Keratinocyte (primary cell): ENCODE measurements at regions not wholly inside any gene's neighbourhood (a gene's known extent, or its start where the extent isn't known, plus 50 kb on each side); places are given as distances from the start of the nearest gene placed in this dataset.

Experiments
- DNase-seq: peaks from one replicate; pipeline ENCODE4 v3.0.0-alpha.2; 2011; ENCODE audit warnings: low read depth, missing footprints, low spot score
- FAIRE-seq: peaks from 2 replicates; lab custom pipeline; 2011; peaks lifted over from hg19 to GRCh38; lab: Jason Lieb, UNC
- H2AFZ ChIP-seq: 2 replicates; pipeline ENCODE4 v1.6.0; 2012; ENCODE audit warnings: low read length, control low read depth, inconsistent platforms; ENCODE audit not compliant: control insufficient read depth
- H3K27ac ChIP-seq: 2 replicates; pipeline ENCODE4 v1.5.1; 2011; ENCODE audit warnings: low read length; ENCODE audit not compliant: control insufficient read depth, insufficient read depth
- H3K27me3 ChIP-seq: 3 replicates; pipeline ENCODE4 v1.6.0; 2011; ENCODE audit warnings: low read length; ENCODE audit not compliant: control insufficient read depth, insufficient read depth; ENCODE audit errors: extremely low read depth
- H3K36me3 ChIP-seq, 2 experiments: 2 replicates in 1 of 2; 3 replicates in 1 of 2; pipeline ENCODE4 v1.5.1; 2011; ENCODE audit warnings: low read length in 2 of 2, mild to moderate bottlenecking in 1 of 2; ENCODE audit not compliant: control insufficient read depth in 2 of 2, insufficient read depth in 2 of 2; ENCODE audit errors: extremely low read depth in 1 of 2
- H3K4me1 ChIP-seq: 3 replicates; pipeline ENCODE4 v1.5.1; 2011; ENCODE audit warnings: low read length; ENCODE audit not compliant: control insufficient read depth, insufficient read depth; ENCODE audit errors: extremely low read depth
- H3K4me2 ChIP-seq: 3 replicates; pipeline ENCODE4 v1.6.0; 2011; ENCODE audit warnings: low read depth, low read length; ENCODE audit not compliant: control insufficient read depth, insufficient read depth; ENCODE audit errors: extremely low read depth
- H3K4me3 ChIP-seq, 3 experiments: fragments of 200-600 bp in 1 of 3; sonication (generic) in 1 of 3; 2 replicates in 2 of 3; 3 replicates in 1 of 3; pipeline ENCODE4 v1.5.1; 2011 to 2016; ENCODE audit warnings: low read length in 3 of 3, mild to moderate bottlenecking in 3 of 3, control low read depth in 2 of 3, inconsistent platforms in 1 of 3, low read depth in 1 of 3, mixed read lengths in 1 of 3, mixed run types in 1 of 3, moderate library complexity in 1 of 3; ENCODE audit not compliant: control insufficient read depth in 2 of 3, insufficient read depth in 2 of 3; ENCODE audit errors: extremely low read depth in 1 of 3
- H3K79me2 ChIP-seq: 2 replicates; pipeline ENCODE4 v1.6.0; 2012; ENCODE audit warnings: low read length; ENCODE audit not compliant: control insufficient read depth, insufficient read depth
- H3K9ac ChIP-seq: 3 replicates; pipeline ENCODE4 v1.6.0; 2011; ENCODE audit warnings: low read length; ENCODE audit not compliant: control insufficient read depth, insufficient read depth; ENCODE audit errors: extremely low read depth
- H3K9me1 ChIP-seq: 3 replicates; pipeline ENCODE4 v1.6.0; 2011; ENCODE audit warnings: low read length; ENCODE audit not compliant: control insufficient read depth, insufficient read depth; ENCODE audit errors: extremely low read depth
- H3K9me3 ChIP-seq: 2 replicates; pipeline ENCODE4 v1.5.1; 2012; ENCODE audit warnings: low read depth, low read length; ENCODE audit not compliant: control insufficient read depth
- H4K20me1 ChIP-seq: 3 replicates; pipeline ENCODE4 v1.6.0; 2011; ENCODE audit warnings: low read length; ENCODE audit not compliant: control insufficient read depth, insufficient read depth; ENCODE audit errors: extremely low read depth
- CTCF ChIP-seq, 3 experiments: IDR thresholded peaks in 1 of 3; conservative IDR thresholded peaks in 1 of 3; optimal IDR thresholded peaks in 1 of 3; 2 replicates in 2 of 3; 3 replicates in 1 of 3; pipeline versions ENCODE3 to v1.5.1; 2011; ENCODE audit warnings: low read length in 3 of 3, mild to moderate bottlenecking in 3 of 3, moderate library complexity in 2 of 3, control low read depth in 1 of 3, inconsistent platforms in 1 of 3; ENCODE audit not compliant: insufficient read depth in 2 of 3; ENCODE audit errors: extremely low read depth in 1 of 3
- EZH2 ChIP-seq: IDR thresholded peaks from one replicate; pipeline ENCODE4 v1.6.1; 2012; ENCODE audit warnings: inconsistent platforms, mild to moderate bottlenecking, low read length, moderate library complexity
- dilution Hi-C: fragments of 300-500 bp; cut with MboI; formaldehyde crosslinking; loops from one replicate; pipeline ENCODE4 v1.7.0; 2020; ENCODE audit warnings: low sequenced_read_pairs; ENCODE audit not compliant: extremely low pct_ligation_motif_present

- FAIRE-seq, result no peak
- TF ChIP-seq EZH2 (no peak), CTCF (optimal IDR thresholded peaks at IDR 0.05 in 1 of 3, IDR thresholded peaks at IDR 0.05 in 1 of 3, conservative IDR thresholded peaks at IDR 0.05 in 1 of 3; ENCODE audit: extremely low read depth in 1 of 3, insufficient read depth in 2 of 3, low read length in 3 of 3) (no peak)
These were observed 54.6 kb upstream of the PTGR2 start for GRCh38 chr14:73796893-73797542.

GRCh38 chr14:73796415-73796814 lies 55.2 kb upstream of the PTGR2 start:
- Histone ChIP-seq H4K20me1 (no peaks in the 10 kb centered on the region), H3K4me1 (peaks cover 33% of the 10 kb centered on the region), H3K36me3 (no peaks in the 10 kb centered on the region), H3K27ac (peak overlapping the region; percentile 46), H2AFZ (no peak overlapping the region), H3K79me2 (no peaks in the 10 kb centered on the region), H3K4me3 (no peak overlapping the region), H3K4me2 (peak overlapping the region; percentile 54), H3K9me3 (no peaks in the 10 kb centered on the region), H3K27me3 (no peaks in the 10 kb centered on the region), H3K9ac (no peak overlapping the region), H3K9me1 (no peaks in the 10 kb centered on the region)
- TF ChIP-seq EZH2 (no peak), CTCF (optimal IDR thresholded peaks at IDR 0.05 in 1 of 3, IDR thresholded peaks at IDR 0.05 in 1 of 3, conservative IDR thresholded peaks at IDR 0.05 in 1 of 3; ENCODE audit: extremely low read depth in 1 of 3, insufficient read depth in 2 of 3, low read length in 3 of 3) (no peak)
- DNase-seq, result no peak
- FAIRE-seq, result no peak
- dilution Hi-C loops, result no loop called here

More at GRCh38 chr14:73796893-73797542, 54.6 kb upstream of the PTGR2 start:
- Histone ChIP-seq H3K4me2 (no peak overlapping the region), H3K9ac (no peak overlapping the region), H3K9me3 (no peaks in the 10 kb centered on the region), H3K36me3 (no peaks in the 10 kb centered on the region), H3K27me3 (no peaks in the 10 kb centered on the region), H3K4me1 (peaks cover 39% of the 10 kb centered on the region), H2AFZ (no peak overlapping the region), H3K27ac (no peak overlapping the region), H3K79me2 (no peaks in the 10 kb centered on the region), H4K20me1 (no peaks in the 10 kb centered on the region), H3K9me1 (no peaks in the 10 kb centered on the region), H3K4me3 (no peak overlapping the region)
- dilution Hi-C loops, result no loop called here
- DNase-seq, result no peak
